ENCODE measurements at regions not wholly inside any gene's neighbourhood (a gene's known extent, or its start where the extent isn't known, plus 50 kb on each side); places are given as distances from the start of the nearest gene placed in this dataset.

- DNase-seq (ENCODE audit: extremely low read depth, low read depth): no peak
Measured at GRCh38 chr2:57962861-57963260, 83.7 kb upstream of the VRK2 start.

GRCh38 chr2:57965219-57965618, 81.4 kb upstream of the VRK2 start:
- DNase-seq (ENCODE audit: extremely low read depth, low read depth): no peak

GRCh38 chr2:57965961-57966360, 80.6 kb upstream of the VRK2 start:
- DNase-seq (ENCODE audit: extremely low read depth, low read depth): no peak

- no peak for DNase-seq (ENCODE audit: extremely low read depth, low read depth)
Measured at GRCh38 chr2:57973621-57974186, 72.9 kb upstream of the VRK2 start.

GRCh38 chr2:57979158-57979557, 67.4 kb upstream of the VRK2 start:
- DNase-seq (ENCODE audit: extremely low read depth, low read depth): no peak

GRCh38 chr2:57981083-57981768, 65.4 kb upstream of the VRK2 start:
- no peak for DNase-seq (ENCODE audit: extremely low read depth, low read depth)

GRCh38 chr2:57987835-57988573, 58.6 kb upstream of the VRK2 start:
- DNase-seq (ENCODE audit: extremely low read depth, low read depth): no peak

GRCh38 chr2:57990118-57990725, 56.4 kb upstream of the VRK2 start:
- no peak for DNase-seq (ENCODE audit: extremely low read depth, low read depth)

Small RNAs in the stretch of these regions (small RNA-seq; reads per million reads assigned to genes)
- gene PPIAP63 (0 reads per million in 2 experiments), gene RF00592 (0 to 0.02 reads per million in 2 experiments)

All from NCI-H460 (cell line).